IMR-90 (cell line): ENCODE measurements at regions not wholly inside any gene's neighbourhood (a gene's known extent, or its start where the extent isn't known, plus 50 kb on each side); places are given as distances from the start of the nearest gene placed in this dataset.

Experiments
- ATAC-seq: fragments of 200-7000 bp; cut with Tn5 transposase; 2 replicates; pipeline ENCODE4 v1.9.1; 2020; ENCODE audit warnings: low read depth, mild to moderate bottlenecking, moderate library complexity
- BruUV-seq: library from RNA; stranded (reverse); fragments of 400-500 nt; replicated peaks from 2 replicates; lab custom pipeline; 2021; lab: Mats Ljungman, UMichigan
- CTCF ChIA-PET: fragments of 300-600 bp; formaldehyde crosslinking; extraction: SDS; loops from one replicate; lab custom pipeline; 2021; ENCODE audit warnings: antibody characterized with exemption; lab: Yijun Ruan, JAX
- POLR2A ChIA-PET: fragments of 300-600 bp; sonication (Branson Sonifier 250); formaldehyde crosslinking; loops from one replicate; lab custom pipeline; 2022; ENCODE audit warnings: antibody characterized with exemption; ENCODE audit not compliant: unreplicated experiment; lab: Charles Lee
- DNase-seq: peaks from one replicate; pipeline ENCODE4 v3.0.0; 2013
- H2AFZ ChIP-seq: replicated peaks from 2 replicates; pipeline ENCODE3; 2013; ENCODE audit warnings: low read length, mild to moderate bottlenecking; ENCODE audit not compliant: poor library complexity
- H2AK5ac ChIP-seq: 2 replicates; pipeline ENCODE4 v1.6.1; 2013; ENCODE audit warnings: low read depth, low read length, inconsistent platforms
- H2AK9ac ChIP-seq: replicated peaks from 2 replicates; pipeline ENCODE3; 2013; ENCODE audit warnings: mild to moderate bottlenecking, low read depth, low read length, moderate library complexity; ENCODE audit not compliant: poor library complexity
- H2BK120ac ChIP-seq: 2 replicates; pipeline ENCODE4 v1.6.1; 2013; ENCODE audit warnings: low read depth, low read length, inconsistent platforms
- H2BK15ac ChIP-seq: 3 replicates; pipeline ENCODE4 v1.6.1; 2013; ENCODE audit warnings: low read depth, low read length, inconsistent platforms
- H2BK20ac ChIP-seq: 2 replicates; pipeline ENCODE4 v1.6.1; 2013; ENCODE audit warnings: low read depth, mild to moderate bottlenecking, inconsistent platforms, low read length, moderate library complexity
- H2BK5ac ChIP-seq: 2 replicates; pipeline ENCODE4 v1.6.1; 2013; ENCODE audit warnings: mild to moderate bottlenecking, low read depth, low read length, inconsistent platforms; ENCODE audit not compliant: poor library complexity, severe bottlenecking
- H3K14ac ChIP-seq: replicated peaks from 2 replicates; pipeline ENCODE4 v1.6.1; 2013; ENCODE audit warnings: low read depth, low read length, inconsistent platforms
- H3K18ac ChIP-seq: 2 replicates; pipeline ENCODE4 v1.6.1; 2013; ENCODE audit warnings: low read depth, low read length, control low read depth
- H3K23ac ChIP-seq: 2 replicates; pipeline ENCODE4 v1.6.1; 2013; ENCODE audit warnings: low read depth, low read length, inconsistent platforms
- H3K27ac ChIP-seq: 2 replicates; pipeline ENCODE4 v1.5.1; 2013; ENCODE audit warnings: mild to moderate bottlenecking, control low read depth, low read length; ENCODE audit not compliant: insufficient read depth
- H3K27me3 ChIP-seq: 2 replicates; pipeline ENCODE4 v1.6.1; 2013; ENCODE audit warnings: low read length; ENCODE audit not compliant: control insufficient read depth, insufficient read depth
- H3K36me3 ChIP-seq: 2 replicates; pipeline ENCODE4 v1.6.1; 2013; ENCODE audit warnings: low read length, mixed read lengths; ENCODE audit not compliant: control insufficient read depth, insufficient read depth
- H3K4ac ChIP-seq: 2 replicates; pipeline ENCODE4 v1.6.1; 2013; ENCODE audit warnings: low read depth, low read length, inconsistent platforms
- H3K4me1 ChIP-seq: 2 replicates; pipeline ENCODE4 v1.6.1; 2013; ENCODE audit warnings: low read length, mixed read lengths; ENCODE audit not compliant: control insufficient read depth, insufficient read depth
- H3K4me2 ChIP-seq: 2 replicates; pipeline ENCODE4 v1.6.1; 2013; ENCODE audit warnings: low read depth, mild to moderate bottlenecking, control low read depth, low read length, moderate library complexity
- H3K4me3 ChIP-seq: 2 replicates; pipeline ENCODE4 v1.5.1; 2013; ENCODE audit warnings: low read depth, mild to moderate bottlenecking, control low read depth, low read length, moderate library complexity; ENCODE audit not compliant: insufficient read depth
- H3K56ac ChIP-seq: 2 replicates; pipeline ENCODE4 v1.6.1; 2013; ENCODE audit warnings: low read length, inconsistent platforms; ENCODE audit not compliant: insufficient read depth; ENCODE audit errors: extremely low read depth
- H3K79me1 ChIP-seq, 2 experiments: 2 replicates each; pipeline ENCODE4 v1.6.1; 2013; ENCODE audit warnings: low read length in 2 of 2, inconsistent platforms in 1 of 2, low read depth in 1 of 2
- H3K9ac ChIP-seq: 2 replicates; pipeline ENCODE4 v1.6.1; 2013; ENCODE audit warnings: low read depth, low read length, control low read depth
- H3K9me1 ChIP-seq: 2 replicates; pipeline ENCODE4 v1.6.1; 2013; ENCODE audit warnings: low read length, inconsistent platforms; ENCODE audit not compliant: insufficient read depth
- H3K9me3 ChIP-seq: 2 replicates; pipeline ENCODE4 v1.6.1; 2013; ENCODE audit warnings: low read length; ENCODE audit not compliant: control insufficient read depth, insufficient read depth
- H4K20me1 ChIP-seq: 2 replicates; pipeline ENCODE4 v1.6.1; 2013; ENCODE audit warnings: low read length, inconsistent platforms; ENCODE audit not compliant: insufficient read depth
- H4K5ac ChIP-seq: 2 replicates; pipeline ENCODE4 v1.6.1; 2013; ENCODE audit warnings: mild to moderate bottlenecking, low read depth, low read length, control low read depth
- H4K8ac ChIP-seq, 2 experiments: 2 replicates each; pipeline ENCODE4 v1.6.1; 2013; ENCODE audit warnings: low read depth in 2 of 2, low read length in 2 of 2, control low read depth in 1 of 2, inconsistent platforms in 1 of 2
- H4K91ac ChIP-seq: 2 replicates; pipeline ENCODE4 v1.6.1; 2013; ENCODE audit warnings: low read depth, low read length, inconsistent platforms; ENCODE audit not compliant: insufficient read depth
- CEBPB ChIP-seq: IDR thresholded peaks from 2 replicates; pipeline ENCODE4 v1.6.1; 2012; ENCODE audit warnings: low read depth, low read length, improper control_type of control experiment
- USF2 ChIP-seq: fragments of 150-350 bp; IDR thresholded peaks from 2 replicates; pipeline ENCODE4 v1.6.1; 2017; ENCODE audit warnings: mild to moderate bottlenecking, antibody characterized with exemption, low read length, low read depth
- WGBS, 2 experiments: methylation state at CpG; one replicate each; pipeline versions ENCODE4 v1.1.5 to v1.1.7; 2013; ENCODE audit warnings: missing lambda C conversion rate in 2 of 2; ENCODE audit not compliant: insufficient read length in 1 of 2; ENCODE audit errors: extremely low coverage in 2 of 2; 5-methylcytosine and 5-hydroxymethylcytosine counted together
- dilution Hi-C: fragments of 300-500 bp; cut with HindIII; formaldehyde crosslinking; loops from one replicate; pipeline ENCODE4 v1.14.3; 2018; ENCODE audit warnings: low sequenced_read_pairs; ENCODE audit not compliant: unreplicated experiment
- in situ Hi-C: fragments of 300-500 bp; cut with MboI; formaldehyde crosslinking; loops from 3 replicates; pipeline ENCODE4 v1.14.3; 2019; ENCODE audit warnings: low sequenced_read_pairs, inconsistent platforms, mixed read lengths
- intact Hi-C: fragments of 100-400 bp; cut with micrococcal nuclease; formaldehyde crosslinking; loops from 2 replicates; pipeline ENCODE4 v1.10.0; 2022

- no peak for TF ChIP-seq CEBPB
Measured at GRCh38 chr13:107765724-107766401, 449.5 kb downstream of the LIG4 start (continued).

- ATAC-seq (no peak; the same call in 1 of the 2 replicates), DNase-seq (no peak)
- Histone ChIP-seq H3K4ac (no peak overlapping the region), H2AK5ac (no peak overlapping the region), H2BK20ac (no peak overlapping the region), H3K56ac (no peak overlapping the region), H2AK9ac (no peak overlapping the region), H4K91ac (no peak overlapping the region), H3K9me3 (no peaks in the 10 kb centered on the region), H3K4me1 (peaks cover 17% of the 10 kb centered on the region), H4K5ac (no peak overlapping the region), H2BK5ac (peak overlapping the region; percentile 37), H2AFZ (no peak overlapping the region), H3K23ac (no peak overlapping the region), H3K9me1 (0 out of 2 replicates have a peak, but pooled peaks cover 3% of the 10 kb centered on the region), H3K14ac (0 out of 2 replicates have a peak overlapping the region, but pooled peaks have one; percentile 25), H3K9ac (no peak overlapping the region), H3K79me1 (peaks cover 24 to 58% of the 10 kb centered on the region in 2 experiments), H3K4me2 (no peak overlapping the region), H3K27ac (peak overlapping the region; percentile 25; the same call in 1 of the 2 replicates), H4K20me1 (peaks cover 6% of the 10 kb centered on the region; the same call in 1 of the 2 replicates), H2BK120ac (no peak overlapping the region), H3K18ac (0 out of 2 replicates have a peak overlapping the region, but pooled peaks have one; percentile 87), H2BK15ac (0 out of 3 replicates have a peak overlapping the region, but pooled peaks have one; percentile 61), H4K8ac (no peak overlapping the region), H3K4me3 (no peak overlapping the region), H3K36me3 (no peaks in the 10 kb centered on the region), H3K27me3 (no peaks in the 10 kb centered on the region)
- in situ Hi-C loops, result no loop called here
- intact Hi-C loops, result no loop called here
- BruUV-seq, result no TSS peak
- CTCF ChIA-PET, result no interaction called here
- TF ChIP-seq CEBPB (peak; percentile 77), USF2 (no peak)
- dilution Hi-C loops, result no loop called here
- POLR2A ChIA-PET, result no interaction called here
- no CpG with 5 or more reads among the region's 1 CpG for WGBS, 2 experiments
Measured at GRCh38 chr13:107764046-107764445, 451.3 kb downstream of the LIG4 start.
